Testis (tissue), 2 donors: ENCODE measurements at regions not wholly inside any gene's neighbourhood (a gene's known extent, or its start where the extent isn't known, plus 50 kb on each side); places are given as distances from the start of the nearest gene placed in this dataset.

Source experiments
- DNase-seq: peaks from one replicate; pipeline ENCODE4 v3.0.0-alpha.2; 2019
- H3K27ac ChIP-seq, 2 donors: fragments of 200-600 bp; sonication (generic); one replicate each; pipeline ENCODE4 v1.5.1; 2019
- H3K27me3 ChIP-seq: fragments of 200-600 bp; sonication (generic); one replicate; pipeline ENCODE4 v1.5.1; 2019
- H3K36me3 ChIP-seq: fragments of 200-600 bp; sonication (generic); one replicate; pipeline ENCODE4 v1.5.1; 2017; ENCODE audit warnings: low read depth; ENCODE audit errors: missing control alignments
- H3K4me1 ChIP-seq: fragments of 200-600 bp; sonication (generic); one replicate; pipeline ENCODE4 v1.5.1; 2019
- H3K4me3 ChIP-seq, 2 donors: fragments of 200-600 bp; sonication (generic); one replicate each; pipeline ENCODE4 v1.5.1; 2017 to 2019
- H3K9me3 ChIP-seq: fragments of 200-600 bp; sonication (generic); one replicate; pipeline ENCODE4 v1.5.1; 2017
- CTCF ChIP-seq, 3 experiments: fragments of 450-650 bp in 2 of 3; fragments of 200-600 bp in 1 of 3; sonication (generic) in 1 of 3; IDR thresholded peaks; one replicate each; pipeline ENCODE4 v1.5.1; 2016 to 2019; ENCODE audit warnings: antibody characterized with exemption in 3 of 3, mild to moderate bottlenecking in 2 of 3, moderate library complexity in 1 of 3
- POLR2A ChIP-seq: fragments of 450-650 bp; IDR thresholded peaks from one replicate; pipeline ENCODE4 v1.6.1; 2017; ENCODE audit warnings: antibody characterized with exemption, mild to moderate bottlenecking, moderate library complexity
- WGBS, 2 donors: methylation state at CpG; one replicate each; pipeline ENCODE4 v1.1.5; 2018; 5-methylcytosine and 5-hydroxymethylcytosine counted together
- intact Hi-C: fragments of 100-400 bp; cut with DNase I; formaldehyde crosslinking; loops from one replicate; pipeline ENCODE4 v1.15.1; 2023; ENCODE audit warnings: low total_unique reads

GRCh38 chr3:106731230-106731629 is 646.0 kb upstream of the CCDC54 start:
- Histone ChIP-seq H3K27me3 (no peaks in the 10 kb centered on the region), H3K27ac (no peak overlapping the region), H3K9me3 (no peaks in the 10 kb centered on the region), H3K36me3 (no peaks in the 10 kb centered on the region), H3K4me3 (no peak overlapping the region), H3K4me1 (no peaks in the 10 kb centered on the region)
- intact Hi-C loops = no loop called here
- TF ChIP-seq CTCF (IDR thresholded peaks at IDR 0.05) (no peak), POLR2A (no peak)
- DNase-seq = no peak
- WGBS, 2 donors = 85 to 89% methylated on average over 2 of the region's 2 CpGs

- Histone ChIP-seq H3K4me3 (no peak overlapping the region), H3K4me1 (no peaks in the 10 kb centered on the region), H3K9me3 (no peaks in the 10 kb centered on the region), H3K36me3 (no peaks in the 10 kb centered on the region), H3K27ac (no peak overlapping the region), H3K27me3 (no peaks in the 10 kb centered on the region)
- intact Hi-C loops = no loop called here
- TF ChIP-seq CTCF (IDR thresholded peaks at IDR 0.05) = no peak
- no peak for TF ChIP-seq POLR2A
- WGBS, 2 donors = 61 to 72% methylated on average over 1 of the region's 1 CpG
- no peak for DNase-seq
Observed at GRCh38 chr3:106734712-106735111, 642.5 kb upstream of the CCDC54 start.

- H3K4me1 ChIP-seq = no peaks in the 10 kb centered on the region
- 80 to 85% methylated on average over 1 of the region's 1 CpG for WGBS, 2 donors
- H3K9me3 ChIP-seq = no peaks in the 10 kb centered on the region
- no peaks in the 10 kb centered on the region for H3K36me3 ChIP-seq
- H3K4me3 ChIP-seq = no peak overlapping the region
- intact Hi-C loops = no loop called here
- TF ChIP-seq CTCF (IDR thresholded peaks at IDR 0.05) = no peak
- no peak for TF ChIP-seq POLR2A
- no peak for DNase-seq
- no peaks in the 10 kb centered on the region for H3K27me3 ChIP-seq
- no peak overlapping the region for H3K27ac ChIP-seq
Observed at GRCh38 chr3:106737265-106737664, 640.0 kb upstream of the CCDC54 start.

- TF ChIP-seq POLR2A (no peak), CTCF (IDR thresholded peaks at IDR 0.05) (no peak)
- Histone ChIP-seq H3K36me3 (no peaks in the 10 kb centered on the region), H3K4me3 (no peak overlapping the region), H3K9me3 (no peaks in the 10 kb centered on the region), H3K4me1 (no peaks in the 10 kb centered on the region), H3K27me3 (no peaks in the 10 kb centered on the region), H3K27ac (no peak overlapping the region)
- WGBS, 2 donors = 58 to 75% methylated on average over 1 of the region's 1 CpG
- no peak for DNase-seq
- intact Hi-C loops = no loop called here
Observed at GRCh38 chr3:106740116-106740515, 637.1 kb upstream of the CCDC54 start.

GRCh38 chr3:106745344-106746168 is 631.7 kb upstream of the CCDC54 start:
- WGBS, 2 donors = 60 to 69% methylated on average over 7 of the region's 7 CpGs
- Histone ChIP-seq H3K4me1 (no peaks in the 10 kb centered on the region), H3K4me3 (no peak overlapping the region), H3K36me3 (no peaks in the 10 kb centered on the region), H3K9me3 (no peaks in the 10 kb centered on the region), H3K27me3 (no peaks in the 10 kb centered on the region), H3K27ac (no peak overlapping the region)
- no peak for TF ChIP-seq POLR2A
- no peak for TF ChIP-seq CTCF (IDR thresholded peaks at IDR 0.05)
- DNase-seq = no peak
- intact Hi-C loops = no loop called here
